GM12872 (cell line): ENCODE measurements at regions not wholly inside any gene's neighbourhood (a gene's known extent, or its start where the extent isn't known, plus 50 kb on each side); places are given as distances from the start of the nearest gene placed in this dataset.

ENCODE experiments used
- CTCF ChIP-seq: IDR thresholded peaks from 3 replicates; pipeline ENCODE4 v1.5.1; 2011; ENCODE audit warnings: low read depth, mild to moderate bottlenecking, low read length, moderate library complexity; ENCODE audit not compliant: insufficient read depth

DNA sequence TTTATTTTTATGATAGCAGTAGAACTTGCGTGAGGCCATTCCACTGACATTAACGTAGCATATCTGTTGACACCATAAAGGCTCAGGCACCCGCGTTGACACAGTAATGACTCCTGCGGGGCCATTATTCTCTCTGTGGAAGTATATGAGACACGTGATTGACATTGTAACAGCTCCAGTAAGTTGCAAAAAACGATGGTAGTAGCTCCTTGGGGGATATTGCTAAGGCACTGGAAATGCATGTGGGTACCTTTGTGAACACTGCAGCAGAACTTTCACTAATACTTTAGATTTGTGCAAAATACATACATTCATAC, 918.8 kb upstream of the CDH8 start:
- TF ChIP-seq CTCF: no peak

GRCh38 chr16:62954144-62955032, 918.1 kb upstream of the CDH8 start:
- TF ChIP-seq CTCF: no peak

DNA sequence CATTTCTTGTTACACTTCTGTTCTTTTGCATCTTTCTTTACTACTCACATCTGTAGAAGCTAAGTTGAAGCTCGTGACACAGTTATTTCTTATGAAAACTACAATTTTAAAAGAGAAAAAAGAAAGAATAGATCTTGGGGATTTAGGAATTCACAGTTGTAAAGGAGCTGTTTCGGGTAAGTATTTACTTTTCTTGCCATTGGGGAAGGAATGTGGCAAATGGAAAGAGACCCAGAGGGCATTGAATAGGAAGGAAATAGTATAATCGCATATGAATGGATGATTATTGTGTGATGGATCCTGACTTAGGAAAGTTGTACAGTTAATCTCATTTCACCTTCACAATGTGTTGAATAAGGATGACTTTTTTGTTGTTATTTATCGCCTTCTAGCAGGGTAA, 914.1 kb upstream of the CDH8 start:
- no peak for TF ChIP-seq CTCF

DNA sequence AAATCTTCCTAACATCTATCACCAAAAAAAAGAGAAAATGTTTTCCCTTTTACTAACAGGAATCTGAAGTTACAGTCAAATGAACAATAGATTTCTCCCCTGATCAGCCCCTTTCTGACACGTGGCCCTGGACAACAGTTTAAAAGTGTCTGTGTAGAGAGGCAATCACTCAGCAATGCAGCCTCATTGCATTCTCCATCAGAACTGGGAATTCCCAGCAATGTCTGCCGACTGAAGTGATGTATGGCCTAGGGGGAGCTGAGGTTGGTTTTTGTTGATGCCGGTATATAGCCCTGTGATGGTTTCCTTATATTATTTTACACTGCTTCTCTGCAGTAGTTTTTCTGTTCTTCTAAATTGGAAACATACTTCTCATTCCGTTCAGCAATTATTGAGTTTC, 904.3 kb upstream of the CDH8 start:
- TF ChIP-seq CTCF: no peak

DNA sequence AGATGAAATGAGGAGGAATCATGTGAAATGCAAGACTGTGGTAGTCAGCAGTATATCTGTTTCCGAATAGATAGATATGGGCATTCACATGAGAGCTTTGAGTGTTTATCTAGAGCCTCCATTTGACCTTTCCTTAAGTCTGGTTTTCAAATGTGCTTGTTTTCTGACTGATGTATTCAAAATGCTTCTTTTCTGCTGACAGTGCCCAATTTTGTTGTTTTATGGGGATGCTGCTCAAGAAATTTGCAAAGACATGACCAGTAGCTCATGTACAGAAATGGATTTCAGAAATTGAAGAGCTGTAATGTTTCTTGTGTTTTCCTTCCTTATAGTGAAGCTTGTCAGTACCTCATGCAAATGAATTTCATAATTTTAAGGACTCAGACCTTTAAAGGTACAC, 903.4 kb upstream of the CDH8 start:
- no peak for TF ChIP-seq CTCF

DNA sequence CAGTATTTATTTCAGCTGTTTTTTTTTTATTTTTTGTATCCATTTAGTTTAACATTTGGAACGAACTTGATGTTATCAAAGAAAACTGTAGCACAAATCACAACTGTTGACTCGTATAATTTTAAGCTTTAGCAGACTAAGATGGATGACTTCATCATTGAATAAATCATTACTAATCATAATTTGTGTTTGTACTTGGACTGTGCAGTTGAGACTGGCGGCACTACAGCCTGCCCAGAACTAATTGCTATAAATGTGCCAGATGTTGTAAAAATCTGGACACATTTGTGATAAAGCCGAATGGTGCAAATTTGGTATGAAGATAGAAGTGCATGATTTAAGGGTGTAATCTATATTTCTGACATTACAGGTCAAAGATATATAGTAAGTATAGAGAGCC, 897.7 kb upstream of the CDH8 start:
- no peak for TF ChIP-seq CTCF

GRCh38 chr16:62929593-62929992, 893.4 kb upstream of the CDH8 start:
- no peak for TF ChIP-seq CTCF
